A673 (cell line): ENCODE measurements at regions not wholly inside any gene's neighbourhood (a gene's known extent, or its start where the extent isn't known, plus 50 kb on each side); places are given as distances from the start of the nearest gene placed in this dataset.

Experiments
- BruUV-seq: library from RNA; stranded (reverse); fragments of 400-500 nt; replicated peaks from 2 replicates; lab custom pipeline; 2021; lab: Mats Ljungman, UMichigan
- CTCF ChIA-PET: fragments of 300-600 bp; sonication (Branson Sonifier 250); formaldehyde crosslinking; loops from one replicate; lab custom pipeline; 2022; ENCODE audit warnings: antibody characterized with exemption; lab: Charles Lee
- POLR2A ChIA-PET: fragments of 300-600 bp; sonication (Branson Sonifier 250); formaldehyde crosslinking; loops from one replicate; lab custom pipeline; 2022; ENCODE audit warnings: antibody characterized with exemption; ENCODE audit not compliant: low non-redundant PET; lab: Charles Lee
- DNase-seq: peaks from one replicate; pipeline ENCODE4 v3.0.0-alpha.2; 2015; ENCODE audit warnings: low spot score
- H3K27ac ChIP-seq: fragments of 200-600 bp; sonication (generic); 2 replicates; pipeline ENCODE4 v1.5.1; 2016; ENCODE audit warnings: mixed run types, low read depth, mild to moderate bottlenecking, mixed read lengths, antibody characterized with exemption, low read length; ENCODE audit not compliant: poor library complexity, severe bottlenecking
- H3K27me3 ChIP-seq: fragments of 200-600 bp; sonication (generic); replicated peaks from 2 replicates; pipeline ENCODE4 v1.6.1; 2017; ENCODE audit warnings: mixed run types, low read depth, mild to moderate bottlenecking, mixed read lengths, antibody characterized with exemption, low read length; ENCODE audit not compliant: insufficient read depth, poor library complexity
- H3K36me3 ChIP-seq: fragments of 200-600 bp; sonication (generic); 2 replicates; pipeline ENCODE4 v1.6.1; 2016; ENCODE audit warnings: mixed run types, mild to moderate bottlenecking, mixed read lengths, antibody characterized with exemption, low read length; ENCODE audit not compliant: insufficient read depth, poor library complexity, severe bottlenecking
- H3K4me1 ChIP-seq: fragments of 200-600 bp; sonication (generic); 2 replicates; pipeline ENCODE4 v1.6.1; 2017; ENCODE audit warnings: mixed run types, mild to moderate bottlenecking, mixed read lengths, antibody characterized with exemption, low read length; ENCODE audit not compliant: insufficient read depth, poor library complexity, severe bottlenecking
- H3K4me3 ChIP-seq: fragments of 200-600 bp; sonication (generic); 2 replicates; pipeline ENCODE4 v1.5.1; 2016; ENCODE audit warnings: low read depth, mixed run types, mild to moderate bottlenecking, mixed read lengths, low read length; ENCODE audit not compliant: poor library complexity, severe bottlenecking
- H3K9me3 ChIP-seq: fragments of 200-600 bp; sonication (generic); 2 replicates; pipeline ENCODE4 v1.6.1; 2016; ENCODE audit warnings: mixed run types, low read depth, mild to moderate bottlenecking, mixed read lengths, antibody characterized with exemption, low read length; ENCODE audit not compliant: poor library complexity, severe bottlenecking
- CTCF ChIP-seq: fragments of 300-800, 200-600 bp; sonication (generic); conservative IDR thresholded peaks from 2 replicates; pipeline ENCODE4 v1.5.1; 2017; ENCODE audit warnings: low read depth, mild to moderate bottlenecking, antibody characterized with exemption, low read length, moderate library complexity, mixed read lengths
- EZH2 ChIP-seq: fragments of 200-600 bp; sonication (generic); IDR thresholded peaks from 2 replicates; pipeline ENCODE4 v1.6.1; 2017; ENCODE audit warnings: borderline replicate concordance, low read depth, mild to moderate bottlenecking, mixed read lengths, antibody characterized with exemption, low read length; ENCODE audit not compliant: poor library complexity, severe bottlenecking
- intact Hi-C: fragments of 100-400 bp; cut with micrococcal nuclease; formaldehyde crosslinking; loops from one replicate; pipeline ENCODE4 v1.10.0; 2022; ENCODE audit not compliant: unreplicated experiment

- ChIA-PET POLR2A (no interaction called here), CTCF (no interaction called here)
- H3K4me3 ChIP-seq = no peak overlapping the region
- H3K36me3 ChIP-seq = no peaks in the 10 kb centered on the region
- intact Hi-C loops = no loop called here
- DNase-seq = no peak
- no TSS peak for BruUV-seq
- no peak overlapping the region for H3K27ac ChIP-seq
- no peaks in the 10 kb centered on the region for H3K27me3 ChIP-seq
- H3K9me3 ChIP-seq = no peaks in the 10 kb centered on the region
- H3K4me1 ChIP-seq = no peaks in the 10 kb centered on the region
- TF ChIP-seq EZH2 = no peak
- no peak for TF ChIP-seq CTCF
Measured at GRCh38 chr1:190762325-190762724, 284.7 kb upstream of the BRINP3 start.

DNA sequence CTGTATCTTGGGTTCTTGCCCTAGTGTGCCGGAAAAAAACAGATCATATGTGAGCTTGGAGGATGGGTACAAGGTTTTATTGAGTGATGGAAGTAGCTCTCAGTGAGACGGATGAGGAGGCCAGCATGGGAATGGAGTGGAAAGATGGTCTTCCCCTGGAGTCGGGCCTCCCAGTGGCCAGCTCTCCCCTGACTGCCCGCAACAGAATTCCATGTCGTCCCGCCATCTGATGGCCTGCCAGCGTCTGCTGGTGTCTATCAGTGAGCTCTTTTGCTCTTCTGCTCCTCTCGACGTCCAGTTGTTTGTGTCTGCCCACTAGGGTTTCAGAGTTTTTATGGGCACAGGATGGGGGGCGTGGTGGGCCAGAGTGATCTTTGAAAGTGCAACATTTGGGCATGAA is 315.2 kb upstream of the BRINP3 start:
- H3K27me3 ChIP-seq = no peaks in the 10 kb centered on the region
- no TSS peak for BruUV-seq
- no peak overlapping the region for H3K4me3 ChIP-seq
- no peaks in the 10 kb centered on the region for H3K9me3 ChIP-seq
- H3K4me1 ChIP-seq = no peaks in the 10 kb centered on the region
- POLR2A ChIA-PET = no interaction called here
- no peak overlapping the region for H3K27ac ChIP-seq
- TF ChIP-seq EZH2 (no peak), CTCF (no peak)
- intact Hi-C loops = no loop called here
- DNase-seq = no peak
- H3K36me3 ChIP-seq = no peaks in the 10 kb centered on the region
- CTCF ChIA-PET = no interaction called here

- ChIA-PET CTCF (no interaction called here), POLR2A (no interaction called here)
- Histone ChIP-seq H3K4me3 (no peak overlapping the region), H3K27ac (no peak overlapping the region), H3K4me1 (no peaks in the 10 kb centered on the region), H3K27me3 (no peaks in the 10 kb centered on the region), H3K9me3 (no peaks in the 10 kb centered on the region), H3K36me3 (no peaks in the 10 kb centered on the region)
- no TSS peak for BruUV-seq
- no peak for DNase-seq
- intact Hi-C loops = no loop called here
- no peak for TF ChIP-seq EZH2
- TF ChIP-seq CTCF = no peak
Measured at GRCh38 chr1:190807629-190808028, 330.0 kb upstream of the BRINP3 start.
